22Rv1 (cell line): ENCODE measurements at regions not wholly inside any gene's neighbourhood (a gene's known extent, or its start where the extent isn't known, plus 50 kb on each side); places are given as distances from the start of the nearest gene placed in this dataset.

ENCODE experiments used
- CTCF ChIP-seq: fragments of 450-650 bp; IDR thresholded peaks from 2 replicates; pipeline ENCODE4 v1.5.1; 2017; ENCODE audit warnings: mild to moderate bottlenecking
- ZFX ChIP-seq: fragments of 450-650 bp; IDR thresholded peaks from 2 replicates; pipeline ENCODE4 v1.6.1; 2017; ENCODE audit warnings: antibody characterized with exemption, borderline replicate concordance

DNA sequence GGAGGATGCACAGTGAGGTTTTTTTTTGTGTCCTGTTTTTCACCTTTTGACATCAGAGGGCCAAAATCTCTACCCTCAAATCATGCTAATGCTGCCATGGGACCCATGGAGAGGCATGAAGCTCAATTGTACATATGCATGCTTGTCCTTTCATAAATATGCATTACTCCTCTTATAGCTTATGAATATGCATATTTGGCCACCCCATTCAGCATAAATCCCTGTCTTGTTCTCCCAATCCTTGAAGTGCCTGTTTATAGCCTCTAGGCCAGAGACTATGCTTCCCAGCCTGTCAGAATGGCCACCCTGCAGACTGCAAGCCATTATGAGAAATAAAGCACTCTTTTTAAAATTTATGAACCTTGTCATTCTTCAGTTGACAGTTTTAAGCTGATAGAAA is 696.4 kb upstream of the ZNF804A start:
- TF ChIP-seq CTCF = no peak
- TF ChIP-seq ZFX = no peak
